Stomach (tissue), 8 donors: ENCODE measurements at regions not wholly inside any gene's neighbourhood (a gene's known extent, or its start where the extent isn't known, plus 50 kb on each side); places are given as distances from the start of the nearest gene placed in this dataset.
A peak's percentile ranks its signal among the peaks of the same experiment; 100 is the strongest.

Experiments used
- DNase-seq, 2 donors: peaks; one replicate each; pipeline versions ENCODE4 v3.0.0 to v3.0.0-alpha.2; 2013 to 2019
- H3K27ac ChIP-seq, 5 donors: fragments of 200-600 bp in 4 of 5; sonication (generic) in 4 of 5; one replicate each; pipeline ENCODE4 v1.5.1; 2013 to 2019; ENCODE audit warnings: mild to moderate bottlenecking in 1 of 5, moderate library complexity in 1 of 5
- H3K27me3 ChIP-seq, 3 donors: fragments of 200-600 bp; sonication (generic); one replicate each; pipeline ENCODE4 v1.5.1; 2017 to 2019; ENCODE audit warnings: mixed run types in 1 of 3
- H3K36me3 ChIP-seq, 4 donors: fragments of 200-600 bp; sonication (generic); 1 replicate in 3 of 4; 2 replicates in 1 of 4; pipeline ENCODE4 v1.5.1; 2016 to 2019
- H3K4me1 ChIP-seq, 4 donors: fragments of 200-600 bp; sonication (generic); one replicate each; pipeline ENCODE4 v1.5.1; 2016 to 2019
- H3K4me3 ChIP-seq, 4 donors: fragments of 200-600 bp; sonication (generic) in 3 of 4; one replicate each; pipeline ENCODE4 v1.5.1; 2016 to 2019; ENCODE audit warnings: mild to moderate bottlenecking in 1 of 4
- H3K9me3 ChIP-seq, 4 donors: fragments of 200-600 bp; sonication (generic); one replicate each; pipeline ENCODE4 v1.5.1; 2016 to 2019
- CTCF ChIP-seq, 7 experiments: fragments of 450-650 bp in 4 of 7; fragments of 200-600 bp in 3 of 7; sonication (generic) in 3 of 7; IDR thresholded peaks; one replicate each; pipeline ENCODE4 v1.5.1; 2016 to 2019; ENCODE audit warnings: antibody characterized with exemption in 7 of 7, control low read depth in 2 of 7, mild to moderate bottlenecking in 1 of 7
- EP300 ChIP-seq: sonication (generic); formaldehyde crosslinking; IDR thresholded peaks from one replicate; pipeline ENCODE4 v1.6.1; 2017; ENCODE audit warnings: antibody characterized with exemption
- POLR2A ChIP-seq, 4 donors: fragments of 450-650 bp; IDR thresholded peaks; one replicate each; pipeline ENCODE4 v1.6.1; 2016; ENCODE audit warnings: antibody characterized with exemption in 4 of 4, control low read depth in 2 of 4, mild to moderate bottlenecking in 1 of 4, moderate library complexity in 1 of 4
- POLR2AphosphoS5 ChIP-seq, 3 donors: sonication (generic); formaldehyde crosslinking; IDR thresholded peaks; one replicate each; pipeline ENCODE4 v1.6.1; 2016; ENCODE audit warnings: antibody characterized with exemption in 3 of 3
- WGBS, 5 donors: extraction: QIAGEN DNeasy Blood & Tissue Kit in 3 of 5; methylation state at CpG; one replicate each; pipeline versions ENCODE4 v1.1.5 to v1.1.7; 2013 to 2018; 5-methylcytosine and 5-hydroxymethylcytosine counted together
- intact Hi-C: fragments of 100-400 bp; cut with DNase I; formaldehyde crosslinking; loops from one replicate; pipeline ENCODE4 v1.15.1; 2023; ENCODE audit warnings: low total_unique reads
- donor health status: healthy with polysubstance abuse.
- donor health status: Bipolar disorder and iron deficiency.
- donor health status: healthy.

DNA sequence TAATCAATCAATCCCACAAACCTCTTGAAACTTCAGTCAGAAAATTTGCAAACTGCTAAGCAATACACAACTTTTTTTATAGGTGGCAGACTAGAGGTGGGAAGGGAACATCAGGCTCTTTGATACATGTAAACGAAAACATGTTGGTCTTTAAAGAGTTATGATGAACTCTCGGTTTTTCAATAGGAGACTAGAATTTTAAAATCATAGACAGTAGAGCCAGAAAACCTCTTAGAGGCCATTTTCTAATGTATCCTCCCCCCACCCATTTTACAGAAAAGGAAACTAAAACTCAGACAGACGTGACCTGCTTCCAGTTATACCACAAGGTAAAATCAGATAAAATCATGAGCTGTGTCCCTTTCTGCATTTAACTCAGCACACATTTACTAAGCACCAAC is 179.1 kb upstream of the LPP start:
- Histone ChIP-seq H3K27me3 (no peaks in the 10 kb centered on the region), H3K4me1 (peaks cover 0 to 5% (median 0%) of the 10 kb centered on the region in 4 donors), H3K4me3 (no peak overlapping the region), H3K9me3 (no peaks in the 10 kb centered on the region), H3K27ac (peak overlapping the region in 1 of 5 donors; percentile 6), H3K36me3 (no peaks in the 10 kb centered on the region)
- TF ChIP-seq EP300 (no peak), POLR2AphosphoS5 (IDR thresholded peaks at IDR 0.05) (no peak), CTCF (IDR thresholded peaks at IDR 0.05) (no peak), POLR2A (IDR thresholded peaks at IDR 0.05) (no peak)
- 30 to 44% (median 42%) methylated on average over 3 of the region's 3 CpGs for WGBS, 5 donors
- no peak for DNase-seq
- intact Hi-C loops = no loop called here

- Histone ChIP-seq H3K4me3 (no peak overlapping the region), H3K27me3 (no peaks in the 10 kb centered on the region), H3K4me1 (peaks cover 0 to 5% (median 0%) of the 10 kb centered on the region in 4 donors), H3K9me3 (no peaks in the 10 kb centered on the region), H3K36me3 (no peaks in the 10 kb centered on the region), H3K27ac (no peak overlapping the region)
- WGBS, 5 donors = 72 to 84% (median 75%) methylated on average over 7 of the region's 7 CpGs
- no peak for DNase-seq
- intact Hi-C loops = no loop called here
- TF ChIP-seq POLR2A (IDR thresholded peaks at IDR 0.05) (no peak), CTCF (IDR thresholded peaks at IDR 0.05) (no peak), POLR2AphosphoS5 (IDR thresholded peaks at IDR 0.05) (no peak), EP300 (no peak)
Observed at GRCh38 chr3:187975561-187976364, 178.2 kb upstream of the LPP start.

DNA sequence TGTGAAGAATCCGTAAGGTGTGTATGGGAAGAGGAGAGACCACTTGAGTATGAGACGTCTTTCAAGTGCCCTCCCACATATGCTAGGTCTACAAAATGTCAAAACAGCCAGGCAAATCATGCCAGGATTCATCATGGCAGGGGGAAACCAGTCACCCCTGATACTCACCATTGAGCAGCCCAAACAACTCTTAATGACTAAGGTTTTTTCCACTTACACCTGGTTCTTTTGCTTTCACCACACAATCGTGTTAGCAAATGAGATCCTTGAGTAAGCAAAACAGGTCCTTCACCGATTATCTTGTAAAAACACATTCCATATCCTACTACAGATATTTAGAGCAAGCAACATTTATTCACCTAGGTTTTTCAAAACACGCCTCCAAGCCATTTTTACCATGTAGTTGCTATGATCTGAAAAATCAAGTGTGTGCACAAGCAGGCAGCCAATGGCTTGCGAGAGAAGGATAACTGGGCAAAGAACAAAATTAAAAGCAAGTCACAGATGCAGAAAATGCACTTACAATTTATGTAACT is 177.5 kb upstream of the LPP start:
- 74 to 82% (median 80%) methylated on average over 6 of the region's 6 CpGs for WGBS, 5 donors
- Histone ChIP-seq H3K9me3 (no peaks in the 10 kb centered on the region), H3K4me1 (peaks cover 0 to 5% (median 0%) of the 10 kb centered on the region in 4 donors), H3K27me3 (no peaks in the 10 kb centered on the region), H3K36me3 (no peaks in the 10 kb centered on the region), H3K4me3 (no peak overlapping the region), H3K27ac (no peak overlapping the region)
- no peak for TF ChIP-seq EP300
- no peak for TF ChIP-seq CTCF (IDR thresholded peaks at IDR 0.05)
- TF ChIP-seq POLR2A (IDR thresholded peaks at IDR 0.05) = no peak
- no peak for DNase-seq
- intact Hi-C loops = no loop called here

- no peaks in the 10 kb centered on the region for H3K27me3 ChIP-seq
- H3K4me3 ChIP-seq = no peak overlapping the region
- WGBS, 5 donors = 92 to 97% (median 96%) methylated on average over 4 of the region's 4 CpGs
- no peak for DNase-seq
- peaks cover 0 to 5% (median 0%) of the 10 kb centered on the region in 4 donors for H3K4me1 ChIP-seq
- TF ChIP-seq CTCF (IDR thresholded peaks at IDR 0.05) (no peak), POLR2AphosphoS5 (IDR thresholded peaks at IDR 0.05) (no peak), POLR2A (IDR thresholded peaks at IDR 0.05) (no peak), EP300 (no peak)
- no peaks in the 10 kb centered on the region for H3K36me3 ChIP-seq
- H3K9me3 ChIP-seq = no peaks in the 10 kb centered on the region
- no peak overlapping the region for H3K27ac ChIP-seq
- intact Hi-C loops = no loop called here
Observed at GRCh38 chr3:187977659-187978058, 176.3 kb upstream of the LPP start.
